Psoas muscle (tissue), 7 donors: ENCODE measurements at regions not wholly inside any gene's neighbourhood (a gene's known extent, or its start where the extent isn't known, plus 50 kb on each side); places are given as distances from the start of the nearest gene placed in this dataset.

ENCODE experiments used
- ATAC-seq, 4 donors: fragments of 200-7000 bp; cut with Tn5 transposase; one replicate each; pipeline ENCODE4 v1.9.1; 2020; ENCODE audit warnings: moderate library complexity in 3 of 4, mild to moderate bottlenecking in 2 of 4
- DNase-seq, 2 donors: peaks; one replicate each; pipeline ENCODE4 v3.0.0-alpha.2; 2020
- H3K27ac ChIP-seq: fragments of 200-600 bp; one replicate; pipeline ENCODE4 v1.8.0; 2022
- H3K27me3 ChIP-seq, 3 donors: fragments of 200-600 bp in 1 of 3; one replicate each; pipeline versions ENCODE4 v1.6.1 to v1.8.0; 2013 to 2022; ENCODE audit warnings: low read length in 2 of 3, mild to moderate bottlenecking in 2 of 3, moderate library complexity in 1 of 3; ENCODE audit not compliant: insufficient read depth in 3 of 3
- H3K36me3 ChIP-seq, 2 donors: fragments of 200-600 bp in 1 of 2; one replicate each; pipeline versions ENCODE4 v1.6.1 to v1.8.0; 2013 to 2022; ENCODE audit warnings: low read depth in 1 of 2, mild to moderate bottlenecking in 1 of 2, moderate library complexity in 1 of 2; ENCODE audit not compliant: insufficient read depth in 1 of 2
- H3K4me1 ChIP-seq: fragments of 200-600 bp; one replicate; pipeline ENCODE4 v1.8.0; 2022
- H3K4me3 ChIP-seq: fragments of 200-600 bp; one replicate; pipeline ENCODE4 v1.8.0; 2022; ENCODE audit warnings: mild to moderate bottlenecking
- H3K9me3 ChIP-seq: fragments of 200-600 bp; one replicate; pipeline ENCODE4 v1.8.0; 2022
- CTCF ChIP-seq: fragments of 200-600 bp; IDR thresholded peaks from one replicate; pipeline ENCODE4 v1.8.0; 2022; ENCODE audit warnings: antibody characterized with exemption
- WGBS, 3 donors: extraction: QIAGEN DNeasy Blood & Tissue Kit; methylation state at CpG; one replicate each; pipeline versions ENCODE4 v1.1.6 to v1.1.7; 2013; 5-methylcytosine and 5-hydroxymethylcytosine counted together
- intact Hi-C, 2 donors: fragments of 100-400 bp; cut with DNase I; formaldehyde crosslinking; loops; one replicate each; pipeline versions ENCODE4 v1.11.0 to v1.14.2; 2022
- donor health status: healthy with polysubstance abuse.
- donor health status: DM: no; HTN: no; CAD: no; lungs with moderate emphysema.
- donor health status: Bipolar disorder and iron deficiency.
- donor health status: healthy.
- donor health status: DM: yes; HTN: yes; CAD: no.
- donor health status: DM: no; HTN: no; CAD: no.
- donor health status: DM: yes; HTN: yes; CAD: no.

GRCh38 chr3:135451037-135451785 is 514.3 kb upstream of the PPP2R3A start:
- DNase-seq = no peak
- Histone ChIP-seq H3K4me3 (no peak overlapping the region), H3K27me3 (no peaks in the 10 kb centered on the region), H3K27ac (no peak overlapping the region), H3K9me3 (no peaks in the 10 kb centered on the region), H3K4me1 (no peaks in the 10 kb centered on the region), H3K36me3 (no peaks in the 10 kb centered on the region)
- no peak for ATAC-seq
- intact Hi-C loops = no loop called here
- TF ChIP-seq CTCF = no peak
- 95 to 98% (median 96%) methylated on average over 2 of the region's 2 CpGs for WGBS, 3 donors

- no peaks in the 10 kb centered on the region for H3K9me3 ChIP-seq
- no peaks in the 10 kb centered on the region for H3K36me3 ChIP-seq
- intact Hi-C loops = no loop called here
- H3K27ac ChIP-seq = no peak overlapping the region
- H3K4me1 ChIP-seq = no peaks in the 10 kb centered on the region
- 61 to 63% (median 63%) methylated on average over 10 of the region's 10 CpGs for WGBS, 3 donors
- TF ChIP-seq CTCF = no peak
- H3K4me3 ChIP-seq = no peak overlapping the region
- no peaks in the 10 kb centered on the region for H3K27me3 ChIP-seq
- DNase-seq = no peak
- ATAC-seq = no peak
These were observed 512.6 kb upstream of the PPP2R3A start for GRCh38 chr3:135452881-135453280.

- H3K27me3 ChIP-seq = no peaks in the 10 kb centered on the region
- H3K36me3 ChIP-seq = no peaks in the 10 kb centered on the region
- no peaks in the 10 kb centered on the region for H3K9me3 ChIP-seq
- intact Hi-C loops = no loop called here
- no peak for ATAC-seq
- H3K4me1 ChIP-seq = no peaks in the 10 kb centered on the region
- no peak for DNase-seq
- no peak for TF ChIP-seq CTCF
- H3K4me3 ChIP-seq = no peak overlapping the region
- 73 to 79% (median 74%) methylated on average over 6 of the region's 6 CpGs for WGBS, 3 donors
- no peak overlapping the region for H3K27ac ChIP-seq
These were observed 512.2 kb upstream of the PPP2R3A start for GRCh38 chr3:135453326-135453725.

GRCh38 chr3:135454890-135455289 is 510.6 kb upstream of the PPP2R3A start:
- H3K4me1 ChIP-seq = no peaks in the 10 kb centered on the region
- no peak for DNase-seq
- 70 to 75% (median 73%) methylated on average over 4 of the region's 4 CpGs for WGBS, 3 donors
- no peak for ATAC-seq
- intact Hi-C loops = no loop called here
- no peaks in the 10 kb centered on the region for H3K36me3 ChIP-seq
- H3K4me3 ChIP-seq = no peak overlapping the region
- H3K9me3 ChIP-seq = no peaks in the 10 kb centered on the region
- no peak for TF ChIP-seq CTCF
- H3K27me3 ChIP-seq = no peaks in the 10 kb centered on the region
- no peak overlapping the region for H3K27ac ChIP-seq
